HEK293 (cell line): ENCODE measurements at regions not wholly inside any gene's neighbourhood (a gene's known extent, or its start where the extent isn't known, plus 50 kb on each side); places are given as distances from the start of the nearest gene placed in this dataset.

Experiments
- CTCF ChIA-PET: fragments of 350-600 bp; formaldehyde crosslinking; extraction: SDS; loops from one replicate; lab custom pipeline; 2021; ENCODE audit warnings: antibody characterized with exemption; lab: Yijun Ruan, JAX
- POLR2A ChIA-PET: fragments of 300-600 bp; formaldehyde crosslinking; extraction: SDS; loops from one replicate; lab custom pipeline; 2020; ENCODE audit warnings: antibody characterized with exemption, inconsistent platforms; lab: Yijun Ruan, JAX
- H3K27ac ChIP-seq: fragments of 200-500 bp; sonication (Bioruptor generic); 2 replicates; pipeline ENCODE4 v1.5.1; 2014; ENCODE audit warnings: low read depth, low read length, control low read depth, inconsistent platforms; ENCODE audit errors: extremely low read depth
- H3K36me3 ChIP-seq, 2 experiments: fragments of 200-500 bp in 1 of 2; sonication (Bioruptor generic) in 1 of 2; 1 replicate in 1 of 2; 2 replicates in 1 of 2; pipeline ENCODE4 v1.5.1; 2014 to 2017; ENCODE audit warnings: inconsistent platforms in 2 of 2, low read length in 2 of 2; ENCODE audit not compliant: control insufficient read depth in 2 of 2, insufficient read depth in 1 of 2
- H3K4me1 ChIP-seq: fragments of 200-500 bp; sonication (Bioruptor generic); 2 replicates; pipeline ENCODE4 v1.5.1; 2014; ENCODE audit warnings: mild to moderate bottlenecking, low read length, inconsistent platforms; ENCODE audit not compliant: control insufficient read depth, insufficient read depth
- H3K4me3 ChIP-seq: 2 replicates; pipeline ENCODE4 v1.5.1; 2011; ENCODE audit warnings: low read depth, mild to moderate bottlenecking, control low read depth, low read length, moderate library complexity
- H3K9me3 ChIP-seq: fragments of 200-500 bp; sonication (Bioruptor generic); 2 replicates; pipeline ENCODE4 v1.5.1; 2014; ENCODE audit warnings: low read depth, low read length, inconsistent platforms; ENCODE audit not compliant: control insufficient read depth, insufficient read depth
- CTCF ChIP-seq: fragments of 450-650 bp; formaldehyde crosslinking; IDR thresholded peaks from 2 replicates; pipeline ENCODE4 v1.5.1; 2016; ENCODE audit warnings: missing biosample characterization, missing genetic modification characterization
- ELK4 ChIP-seq: IDR thresholded peaks from 2 replicates; pipeline ENCODE4 v1.6.1; 2011; ENCODE audit warnings: mild to moderate bottlenecking, low read depth, low read length, borderline replicate concordance
- KLF9 ChIP-seq: fragments of 450-650 bp; formaldehyde crosslinking; IDR thresholded peaks from 2 replicates; pipeline ENCODE4 v1.5.1; 2016; ENCODE audit warnings: missing biosample characterization, missing genetic modification characterization, low read depth
- ZBTB20 ChIP-seq: fragments of 450-650 bp; formaldehyde crosslinking; IDR thresholded peaks from 2 replicates; pipeline ENCODE4 v1.5.1; 2016; ENCODE audit warnings: missing biosample characterization, missing genetic modification characterization
- ZBTB26 ChIP-seq: fragments of 450-650 bp; formaldehyde crosslinking; optimal IDR thresholded peaks from 2 replicates; pipeline ENCODE3; 2016; ENCODE audit warnings: missing biosample characterization, mild to moderate bottlenecking, missing genetic modification characterization
- ZBTB7A ChIP-seq: fragments of 450-650 bp; formaldehyde crosslinking; IDR thresholded peaks from 2 replicates; pipeline ENCODE4 v1.5.1; 2016; ENCODE audit warnings: low read depth, missing biosample characterization, missing genetic modification characterization
- ZFHX2 ChIP-seq: fragments of 450-650 bp; formaldehyde crosslinking; conservative IDR thresholded peaks from 2 replicates; pipeline ENCODE4 v1.5.1; 2016; ENCODE audit warnings: missing biosample characterization, missing genetic modification characterization
- ZNF112 ChIP-seq: fragments of 450-650 bp; formaldehyde crosslinking; IDR thresholded peaks from 2 replicates; pipeline ENCODE4 v1.5.0; 2017; ENCODE audit warnings: missing biosample characterization, missing genetic modification characterization
- ZNF157 ChIP-seq: fragments of 450-650 bp; formaldehyde crosslinking; IDR thresholded peaks from 2 replicates; pipeline ENCODE4 v1.5.1; 2016; ENCODE audit warnings: missing biosample characterization, missing genetic modification characterization
- ZNF202 ChIP-seq: fragments of 450-650 bp; formaldehyde crosslinking; IDR thresholded peaks from 2 replicates; pipeline ENCODE4 v1.5.1; 2016; ENCODE audit warnings: missing biosample characterization, missing genetic modification characterization, borderline replicate concordance
- ZNF362 ChIP-seq: fragments of 450-650 bp; formaldehyde crosslinking; IDR thresholded peaks from 2 replicates; pipeline ENCODE4 v1.5.1; 2016; ENCODE audit warnings: missing biosample characterization, missing genetic modification characterization
- ZNF529 ChIP-seq: fragments of 450-650 bp; formaldehyde crosslinking; IDR thresholded peaks from 2 replicates; pipeline ENCODE4 v1.5.1; 2017; ENCODE audit warnings: missing genetic modification characterization, missing biosample characterization; ENCODE audit not compliant: insufficient replicate concordance
- ZNF670 ChIP-seq: fragments of 450-650 bp; formaldehyde crosslinking; IDR thresholded peaks from 2 replicates; pipeline ENCODE4 v1.5.1; 2016; ENCODE audit warnings: missing biosample characterization, missing genetic modification characterization, low read depth
- ZNF747 ChIP-seq: fragments of 450-650 bp; formaldehyde crosslinking; IDR thresholded peaks from 2 replicates; pipeline ENCODE4 v1.5.1; 2016; ENCODE audit warnings: missing biosample characterization, missing genetic modification characterization
- ZNF837 ChIP-seq: fragments of 450-650 bp; formaldehyde crosslinking; IDR thresholded peaks from 2 replicates; pipeline ENCODE4 v1.5.1; 2016; ENCODE audit warnings: missing biosample characterization, missing genetic modification characterization
- TF ChIP-seq, protein P1 (sequence below): fragments of 450-650 bp; formaldehyde crosslinking; IDR thresholded peaks from 2 replicates; pipeline ENCODE4 v1.5.0; 2017; ENCODE audit warnings: missing biosample characterization, missing genetic modification characterization, borderline replicate concordance
- TF ChIP-seq, protein P2 (sequence below): fragments of 450-650 bp; formaldehyde crosslinking; IDR thresholded peaks from 2 replicates; pipeline ENCODE4 v1.5.1; 2016; ENCODE audit warnings: missing biosample characterization, missing genetic modification characterization

GRCh38 chr2:228613133-228613850 lies 431.8 kb upstream of the SPHKAP start:
- Histone ChIP-seq H3K27ac (no peak overlapping the region), H3K9me3 (no peaks in the 10 kb centered on the region), H3K4me3 (no peak overlapping the region)
- CTCF ChIA-PET, result interaction anchor here (1.2 kb wide), 1 partner anchor 43 kb away, joined by 3 read pairs; no protein-coding TSS in a partner anchor
- TF ChIP-seq, protein P1, sequence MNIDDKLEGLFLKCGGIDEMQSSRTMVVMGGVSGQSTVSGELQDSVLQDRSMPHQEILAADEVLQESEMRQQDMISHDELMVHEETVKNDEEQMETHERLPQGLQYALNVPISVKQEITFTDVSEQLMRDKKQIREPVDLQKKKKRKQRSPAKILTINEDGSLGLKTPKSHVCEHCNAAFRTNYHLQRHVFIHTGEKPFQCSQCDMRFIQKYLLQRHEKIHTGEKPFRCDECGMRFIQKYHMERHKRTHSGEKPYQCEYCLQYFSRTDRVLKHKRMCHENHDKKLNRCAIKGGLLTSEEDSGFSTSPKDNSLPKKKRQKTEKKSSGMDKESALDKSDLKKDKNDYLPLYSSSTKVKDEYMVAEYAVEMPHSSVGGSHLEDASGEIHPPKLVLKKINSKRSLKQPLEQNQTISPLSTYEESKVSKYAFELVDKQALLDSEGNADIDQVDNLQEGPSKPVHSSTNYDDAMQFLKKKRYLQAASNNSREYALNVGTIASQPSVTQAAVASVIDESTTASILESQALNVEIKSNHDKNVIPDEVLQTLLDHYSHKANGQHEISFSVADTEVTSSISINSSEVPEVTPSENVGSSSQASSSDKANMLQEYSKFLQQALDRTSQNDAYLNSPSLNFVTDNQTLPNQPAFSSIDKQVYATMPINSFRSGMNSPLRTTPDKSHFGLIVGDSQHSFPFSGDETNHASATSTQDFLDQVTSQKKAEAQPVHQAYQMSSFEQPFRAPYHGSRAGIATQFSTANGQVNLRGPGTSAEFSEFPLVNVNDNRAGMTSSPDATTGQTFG (tag by site-specific recombination), result no peak
- TF ChIP-seq ZBTB7A (tag by site-specific recombination), result no peak
- no peak for TF ChIP-seq ZNF362 (tag by site-specific recombination)
- no peak for TF ChIP-seq ZBTB20 (tag by site-specific recombination)
- TF ChIP-seq ZNF670, result no peak
- TF ChIP-seq ZNF157 (tag by site-specific recombination), result no peak
- TF ChIP-seq, protein P2, sequence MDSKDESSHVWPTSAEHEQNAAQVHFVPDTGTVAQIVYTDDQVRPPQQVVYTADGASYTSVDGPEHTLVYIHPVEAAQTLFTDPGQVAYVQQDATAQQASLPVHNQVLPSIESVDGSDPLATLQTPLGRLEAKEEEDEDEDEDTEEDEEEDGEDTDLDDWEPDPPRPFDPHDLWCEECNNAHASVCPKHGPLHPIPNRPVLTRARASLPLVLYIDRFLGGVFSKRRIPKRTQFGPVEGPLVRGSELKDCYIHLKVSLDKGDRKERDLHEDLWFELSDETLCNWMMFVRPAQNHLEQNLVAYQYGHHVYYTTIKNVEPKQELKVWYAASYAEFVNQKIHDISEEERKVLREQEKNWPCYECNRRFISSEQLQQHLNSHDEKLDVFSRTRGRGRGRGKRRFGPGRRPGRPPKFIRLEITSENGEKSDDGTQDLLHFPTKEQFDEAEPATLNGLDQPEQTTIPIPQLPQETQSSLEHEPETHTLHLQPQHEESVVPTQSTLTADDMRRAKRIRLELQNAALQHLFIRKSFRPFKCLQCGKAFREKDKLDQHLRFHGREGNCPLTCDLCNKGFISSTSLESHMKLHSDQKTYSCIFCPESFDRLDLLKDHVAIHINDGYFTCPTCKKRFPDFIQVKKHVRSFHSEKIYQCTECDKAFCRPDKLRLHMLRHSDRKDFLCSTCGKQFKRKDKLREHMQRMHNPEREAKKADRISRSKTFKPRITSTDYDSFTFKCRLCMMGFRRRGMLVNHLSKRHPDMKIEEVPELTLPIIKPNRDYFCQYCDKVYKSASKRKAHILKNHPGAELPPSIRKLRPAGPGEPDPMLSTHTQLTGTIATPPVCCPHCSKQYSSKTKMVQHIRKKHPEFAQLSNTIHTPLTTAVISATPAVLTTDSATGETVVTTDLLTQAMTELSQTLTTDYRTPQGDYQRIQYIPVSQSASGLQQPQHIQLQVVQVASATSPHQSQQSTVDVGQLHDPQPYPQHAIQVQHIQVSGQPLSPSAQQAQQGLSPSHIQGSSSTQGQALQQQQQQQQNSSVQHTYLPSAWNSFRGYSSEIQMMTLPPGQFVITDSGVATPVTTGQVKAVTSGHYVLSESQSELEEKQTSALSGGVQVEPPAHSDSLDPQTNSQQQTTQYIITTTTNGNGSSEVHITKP (tag by site-specific recombination), result no peak
- TF ChIP-seq ZNF112 (tag by site-specific recombination), result no peak
- TF ChIP-seq ZNF747, result no peak
- no peak for TF ChIP-seq ZFHX2
- no peak for TF ChIP-seq ZBTB26 (tag by site-specific recombination)
- TF ChIP-seq ELK4, result no peak
- no peak for TF ChIP-seq ZNF202 (tag by site-specific recombination)
- no peak for TF ChIP-seq CTCF (tag by site-specific recombination)
- no peak for TF ChIP-seq ZNF837 (tag by site-specific recombination)
- TF ChIP-seq ZNF529, result no peak
- no peak for TF ChIP-seq KLF9
- TF ChIP-seq, all 188 proteins: peak for 0
- Histone ChIP-seq H3K4me1 (no peaks in the 10 kb centered on the region), H3K36me3 (no peaks in the 10 kb centered on the region)
- POLR2A ChIA-PET, result no interaction called here
